Right lobe of liver (tissue), 6 donors: ENCODE measurements at regions not wholly inside any gene's neighbourhood (a gene's known extent, or its start where the extent isn't known, plus 50 kb on each side); places are given as distances from the start of the nearest gene placed in this dataset.

ENCODE experiments used
- ATAC-seq, 4 donors: fragments of 200-7000 bp; cut with Tn5 transposase; one replicate each; pipeline ENCODE4 v1.9.1; 2020; ENCODE audit warnings: mild to moderate bottlenecking in 4 of 4, moderate library complexity in 4 of 4
- DNase-seq, 3 donors: peaks; one replicate each; pipeline ENCODE4 v3.0.0-alpha.2; 2020
- H3K27ac ChIP-seq, 3 donors: fragments of 200-600 bp; one replicate each; pipeline ENCODE4 v1.8.0; 2022
- H3K27me3 ChIP-seq, 2 donors: fragments of 200-600 bp; one replicate each; pipeline ENCODE4 v1.8.0; 2022
- H3K36me3 ChIP-seq, 4 donors: fragments of 200-600 bp; sonication (generic) in 1 of 4; one replicate each; pipeline versions ENCODE4 v1.5.1 to v1.8.0; 2017 to 2022; ENCODE audit warnings: control low read depth in 1 of 4
- H3K4me1 ChIP-seq, 4 donors: fragments of 200-600 bp; sonication (generic) in 1 of 4; one replicate each; pipeline versions ENCODE4 v1.5.1 to v1.8.0; 2017 to 2022; ENCODE audit warnings: control low read depth in 1 of 4
- H3K4me3 ChIP-seq, 3 donors: fragments of 200-600 bp; one replicate each; pipeline ENCODE4 v1.8.0; 2022
- H3K9me3 ChIP-seq, 4 donors: fragments of 200-600 bp; sonication (generic) in 1 of 4; one replicate each; pipeline versions ENCODE4 v1.5.1 to v1.8.0; 2017 to 2022; ENCODE audit warnings: control low read depth in 1 of 4
- CTCF ChIP-seq, 4 donors: fragments of 200-600 bp in 3 of 4; fragments of 450-650 bp in 1 of 4; IDR thresholded peaks; one replicate each; pipeline versions ENCODE4 v1.5.1 to v1.8.0; 2016 to 2022; ENCODE audit warnings: antibody characterized with exemption in 4 of 4, mild to moderate bottlenecking in 2 of 4
- POLR2A ChIP-seq: fragments of 450-650 bp; IDR thresholded peaks from one replicate; pipeline ENCODE4 v1.6.1; 2017; ENCODE audit warnings: antibody characterized with exemption, mild to moderate bottlenecking
- WGBS: methylation state at CpG from one replicate; pipeline ENCODE4 v1.1.6; 2018; ENCODE audit warnings: low coverage, low lambda C conversion rate; ENCODE audit not compliant: insufficient coverage; ENCODE audit errors: missing lambda C conversion rate; 5-methylcytosine and 5-hydroxymethylcytosine counted together
- intact Hi-C, 2 donors: fragments of 100-400 bp; cut with DNase I; formaldehyde crosslinking; loops; one replicate each; pipeline versions ENCODE4 v1.11.2 to v1.14.1; 2022
- donor health status: DM: no; HTN: yes; CAD: no.
- donor health status: DM: no; HTN: no; CAD: no.
- donor health status: DM: no; HTN: no; CAD: no.
- donor health status: DM: no; HTN: yes; CAD: no.
- donor health status: DM: no; HTN: yes; CAD: no.

GRCh38 chr5:31062902-31063580 lies 130.4 kb upstream of the CDH6 start:
- Histone ChIP-seq H3K27me3 (no peaks in the 10 kb centered on the region), H3K9me3 (no peaks in the 10 kb centered on the region), H3K4me3 (no peak overlapping the region), H3K36me3 (no peaks in the 10 kb centered on the region), H3K27ac (no peak overlapping the region), H3K4me1 (no peaks in the 10 kb centered on the region)
- intact Hi-C loops, result no loop called here
- no peak for DNase-seq
- WGBS, result 73% methylated on average over 3 of the region's 3 CpGs
- no peak for ATAC-seq
- no peak for TF ChIP-seq CTCF (IDR thresholded peaks at IDR 0.05)
- no peak for TF ChIP-seq POLR2A

- H3K27me3 ChIP-seq, result no peaks in the 10 kb centered on the region
- WGBS, result 56% methylated on average over 2 of the region's 2 CpGs
- no peaks in the 10 kb centered on the region for H3K9me3 ChIP-seq
- no peaks in the 10 kb centered on the region for H3K4me1 ChIP-seq
- no peak overlapping the region for H3K4me3 ChIP-seq
- ATAC-seq (peak; percentile 57 to 95 (median 74)), DNase-seq (no peak)
- TF ChIP-seq POLR2A (no peak), CTCF (IDR thresholded peaks at IDR 0.05) (no peak)
- no peaks in the 10 kb centered on the region for H3K36me3 ChIP-seq
- H3K27ac ChIP-seq, result no peak overlapping the region
- intact Hi-C loops, result no loop called here
These were observed 133.6 kb upstream of the CDH6 start for GRCh38 chr5:31059889-31060288.

DNA sequence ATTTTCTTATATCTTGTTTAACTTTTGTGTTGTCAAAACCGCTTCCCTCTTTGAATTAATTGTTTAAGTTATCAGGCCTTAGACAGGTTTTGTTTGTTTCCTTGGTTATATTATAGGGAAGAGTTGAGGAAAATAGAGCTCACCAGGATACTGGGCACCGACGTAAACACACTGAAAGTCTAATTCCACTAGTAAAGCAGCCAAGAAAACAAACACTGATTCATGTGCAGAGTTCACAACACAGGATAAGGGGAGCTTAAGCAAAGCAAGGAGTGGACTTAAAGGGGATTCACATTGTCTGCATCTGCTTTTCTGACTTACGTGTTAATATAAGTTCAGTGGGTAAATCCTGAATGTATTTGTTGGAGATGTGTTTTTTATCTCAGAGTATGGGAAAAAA lies 139.0 kb upstream of the CDH6 start:
- peak in 1 of 4 donors; percentile 95 for ATAC-seq
- H3K27me3 ChIP-seq, result no peaks in the 10 kb centered on the region
- TF ChIP-seq CTCF (IDR thresholded peaks at IDR 0.05), result no peak
- TF ChIP-seq POLR2A, result no peak
- H3K36me3 ChIP-seq, result no peaks in the 10 kb centered on the region
- H3K27ac ChIP-seq, result no peak overlapping the region
- intact Hi-C loops, result no loop called here
- H3K4me1 ChIP-seq, result no peaks in the 10 kb centered on the region
- 33% methylated on average over 4 of the region's 4 CpGs for WGBS
- no peak for DNase-seq
- no peak overlapping the region for H3K4me3 ChIP-seq
- H3K9me3 ChIP-seq, result no peaks in the 10 kb centered on the region

DNA sequence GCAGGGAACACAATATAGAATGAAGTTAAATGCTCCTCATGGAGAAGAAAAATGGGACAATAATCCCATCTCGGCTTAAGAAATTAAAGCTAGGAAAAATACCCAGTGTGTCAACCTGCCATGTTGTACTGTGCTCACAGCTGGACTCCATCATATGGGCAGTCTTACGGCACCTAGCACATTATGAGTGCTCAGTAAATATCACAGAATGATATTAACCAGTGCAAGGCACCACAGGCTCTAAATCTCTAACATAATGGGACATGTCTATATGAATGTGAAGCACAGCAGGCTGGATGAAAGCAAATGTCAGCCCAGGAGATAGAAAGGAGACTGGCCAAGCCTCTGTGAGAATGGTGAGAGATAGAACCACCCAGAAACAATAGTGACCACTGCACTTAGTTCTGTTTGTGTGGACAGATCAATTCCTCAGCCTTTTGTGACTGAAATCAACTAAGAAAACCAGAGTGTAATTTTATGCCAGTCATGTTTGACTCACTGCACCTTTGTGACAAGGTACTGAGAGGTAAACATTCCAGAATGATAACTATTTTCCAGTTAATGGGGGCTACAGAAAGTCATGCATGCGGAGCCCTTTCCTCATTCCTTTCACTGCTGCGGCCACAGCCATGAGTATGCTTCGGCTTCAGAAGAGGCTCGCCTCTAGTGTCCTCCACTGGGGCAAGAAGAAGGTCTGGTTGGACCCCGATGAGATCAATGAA lies 140.4 kb upstream of the CDH6 start:
- Histone ChIP-seq H3K27me3 (no peaks in the 10 kb centered on the region), H3K9me3 (no peaks in the 10 kb centered on the region), H3K36me3 (no peaks in the 10 kb centered on the region), H3K4me1 (peaks cover 0 to 8% (median 2%) of the 10 kb centered on the region in 4 donors), H3K27ac (no peak overlapping the region), H3K4me3 (no peak overlapping the region)
- TF ChIP-seq POLR2A (no peak), CTCF (IDR thresholded peaks at IDR 0.05) (no peak)
- intact Hi-C loops, result no loop called here
- ATAC-seq (no peak), DNase-seq (no peak)
- WGBS, result 83% methylated on average over 5 of the region's 7 CpGs
